Mesendoderm (in vitro differentiated cells): ENCODE measurements at regions not wholly inside any gene's neighbourhood (a gene's known extent, or its start where the extent isn't known, plus 50 kb on each side); places are given as distances from the start of the nearest gene placed in this dataset.
A peak's percentile ranks its signal among the peaks of the same experiment; 100 is the strongest.

Experiments used
- DNase-seq: peaks from one replicate; pipeline ENCODE4 v3.0.0; 2013
- H2AK5ac ChIP-seq: 2 replicates; pipeline ENCODE4 v1.6.1; 2013; ENCODE audit warnings: low read length, inconsistent platforms
- H2BK120ac ChIP-seq: 2 replicates; pipeline ENCODE4 v1.6.1; 2013; ENCODE audit warnings: low read depth, mild to moderate bottlenecking, low read length, moderate library complexity, mixed read lengths
- H2BK15ac ChIP-seq: replicated peaks from 2 replicates; pipeline ENCODE4 v1.6.1; 2013; ENCODE audit warnings: low read depth, mild to moderate bottlenecking, moderate library complexity
- H2BK5ac ChIP-seq: 2 replicates; pipeline ENCODE4 v1.6.1; 2013; ENCODE audit warnings: low read length, inconsistent platforms
- H3K18ac ChIP-seq: 2 replicates; pipeline ENCODE4 v1.6.1; 2013; ENCODE audit warnings: mild to moderate bottlenecking, low read length, mixed read lengths
- H3K23ac ChIP-seq: one replicate; pipeline ENCODE4 v1.6.1; 2013; ENCODE audit warnings: low read length
- H3K27ac ChIP-seq: 2 replicates; pipeline ENCODE4 v1.5.1; 2013; ENCODE audit warnings: low read depth, mild to moderate bottlenecking, inconsistent platforms, low read length, moderate library complexity
- H3K27me3 ChIP-seq: 2 replicates; pipeline ENCODE4 v1.6.1; 2013; ENCODE audit warnings: low read length, control low read depth, mild to moderate bottlenecking, inconsistent platforms; ENCODE audit not compliant: insufficient read depth, poor library complexity
- H3K36me3 ChIP-seq: 2 replicates; pipeline ENCODE4 v1.6.1; 2013; ENCODE audit warnings: low read length, inconsistent platforms; ENCODE audit not compliant: control insufficient read depth, insufficient read depth
- H3K4ac ChIP-seq: one replicate; pipeline ENCODE4 v1.6.1; 2013; ENCODE audit warnings: low read depth, mild to moderate bottlenecking, low read length, moderate library complexity
- H3K4me1 ChIP-seq: 2 replicates; pipeline ENCODE4 v1.6.1; 2013; ENCODE audit warnings: low read depth, low read length, inconsistent platforms; ENCODE audit not compliant: control insufficient read depth
- H3K4me2 ChIP-seq: 2 replicates; pipeline ENCODE4 v1.6.1; 2013; ENCODE audit warnings: low read length
- H3K4me3 ChIP-seq: 2 replicates; pipeline ENCODE4 v1.5.1; 2013; ENCODE audit warnings: mild to moderate bottlenecking, low read length
- H3K56ac ChIP-seq: one replicate; pipeline ENCODE4 v1.6.1; 2013; ENCODE audit warnings: low read length
- H3K79me1 ChIP-seq: 2 replicates; pipeline ENCODE4 v1.6.1; 2013; ENCODE audit warnings: low read length, inconsistent platforms
- H3K79me2 ChIP-seq: 2 replicates; pipeline ENCODE4 v1.6.1; 2013; ENCODE audit warnings: mild to moderate bottlenecking, low read length; ENCODE audit not compliant: control insufficient read depth, insufficient read depth
- H3K9ac ChIP-seq: 2 replicates; pipeline ENCODE4 v1.6.1; 2013; ENCODE audit warnings: low read length, inconsistent platforms
- H4K5ac ChIP-seq: one replicate; pipeline ENCODE4 v1.6.1; 2013; ENCODE audit warnings: low read length
- H4K8ac ChIP-seq: one replicate; pipeline ENCODE4 v1.6.1; 2013; ENCODE audit warnings: low read depth, mild to moderate bottlenecking, control low read depth, low read length, moderate library complexity
- WGBS: extraction: QIAGEN DNeasy Blood & Tissue Kit; methylation state at CpG from one replicate; pipeline ENCODE4 v1.1.7; 2013; ENCODE audit warnings: low lambda C conversion rate, missing lambda C conversion rate; ENCODE audit not compliant: insufficient coverage; ENCODE audit errors: extremely low coverage; 5-methylcytosine and 5-hydroxymethylcytosine counted together

- H4K5ac ChIP-seq = no peak overlapping the region
- H2BK5ac ChIP-seq = no peak overlapping the region
- no peak overlapping the region for H3K9ac ChIP-seq
- H2BK15ac ChIP-seq = no peak overlapping the region
- H3K79me1 ChIP-seq = no peaks in the 10 kb centered on the region
- H3K18ac ChIP-seq = no peak overlapping the region
- no peak overlapping the region for H3K4ac ChIP-seq
- H3K4me2 ChIP-seq = no peak overlapping the region
- no peak overlapping the region for H2BK120ac ChIP-seq
- no CpG with 5 or more reads among the region's 3 CpGs for WGBS
- no peak overlapping the region for H3K27ac ChIP-seq
- H3K79me2 ChIP-seq = no peaks in the 10 kb centered on the region
- H3K23ac ChIP-seq = no peak overlapping the region
- H2AK5ac ChIP-seq = no peak overlapping the region
- peaks cover 7% of the 10 kb centered on the region for H3K4me1 ChIP-seq
- no peak for DNase-seq
- H3K27me3 ChIP-seq = no peaks in the 10 kb centered on the region
- no peak overlapping the region for H3K4me3 ChIP-seq
- H4K8ac ChIP-seq = no peak overlapping the region
- H3K36me3 ChIP-seq = no peaks in the 10 kb centered on the region
- peak overlapping the region; percentile 40 for H3K56ac ChIP-seq
Observed at GRCh38 chr2:160650196-160651118, 156.8 kb upstream of the RBMS1 start.

GRCh38 chr2:160651416-160652200 lies 158.0 kb upstream of the RBMS1 start:
- no CpG with 5 or more reads among the region's 4 CpGs for WGBS
- H3K36me3 ChIP-seq = no peaks in the 10 kb centered on the region
- H2BK120ac ChIP-seq = no peak overlapping the region
- H3K23ac ChIP-seq = no peak overlapping the region
- no peak overlapping the region for H3K9ac ChIP-seq
- H4K8ac ChIP-seq = no peak overlapping the region
- H3K56ac ChIP-seq = peak overlapping the region; percentile 12
- no peaks in the 10 kb centered on the region for H3K79me2 ChIP-seq
- peak; percentile 87 for DNase-seq
- no peak overlapping the region for H2BK15ac ChIP-seq
- H3K4me1 ChIP-seq = peaks cover 7% of the 10 kb centered on the region
- H3K18ac ChIP-seq = no peak overlapping the region
- H3K4me3 ChIP-seq = no peak overlapping the region
- H3K79me1 ChIP-seq = no peaks in the 10 kb centered on the region
- H3K27me3 ChIP-seq = no peaks in the 10 kb centered on the region
- no peak overlapping the region for H2AK5ac ChIP-seq
- H3K4me2 ChIP-seq = no peak overlapping the region
- H4K5ac ChIP-seq = no peak overlapping the region
- peak overlapping the region; percentile 92 for H3K27ac ChIP-seq
- H3K4ac ChIP-seq = no peak overlapping the region
- H2BK5ac ChIP-seq = peak overlapping the region; percentile 75

GRCh38 chr2:160652236-160652635 lies 158.6 kb upstream of the RBMS1 start:
- Histone ChIP-seq H3K23ac (no peak overlapping the region), H3K36me3 (no peaks in the 10 kb centered on the region), H4K8ac (no peak overlapping the region), H2BK120ac (no peak overlapping the region), H3K79me1 (no peaks in the 10 kb centered on the region), H3K56ac (peak overlapping the region; percentile 73), H3K27me3 (no peaks in the 10 kb centered on the region), H3K27ac (peak overlapping the region; percentile 73), H2BK15ac (no peak overlapping the region), H3K4me1 (peaks cover 8% of the 10 kb centered on the region), H3K4me2 (no peak overlapping the region), H3K79me2 (no peaks in the 10 kb centered on the region), H3K4me3 (no peak overlapping the region), H3K4ac (no peak overlapping the region), H2BK5ac (peak overlapping the region; percentile 81), H2AK5ac (no peak overlapping the region), H3K18ac (peak overlapping the region; percentile 57), H3K9ac (no peak overlapping the region), H4K5ac (no peak overlapping the region)
- DNase-seq = peak; percentile 66
- no CpG with 5 or more reads among the region's 5 CpGs for whole genome bisulfite sequencing

GRCh38 chr2:160657196-160657595 lies 163.6 kb upstream of the RBMS1 start:
- Histone ChIP-seq H3K79me1 (no peaks in the 10 kb centered on the region), H2AK5ac (no peak overlapping the region), H3K9ac (no peak overlapping the region), H3K27me3 (no peaks in the 10 kb centered on the region), H3K79me2 (no peaks in the 10 kb centered on the region), H4K5ac (no peak overlapping the region), H3K4ac (no peak overlapping the region), H2BK5ac (no peak overlapping the region), H3K23ac (no peak overlapping the region), H2BK120ac (no peak overlapping the region), H3K4me1 (peaks cover 9% of the 10 kb centered on the region), H3K18ac (no peak overlapping the region), H3K4me3 (no peak overlapping the region), H3K27ac (no peak overlapping the region), H2BK15ac (peak overlapping the region; percentile 57), H3K56ac (peak overlapping the region; percentile 12), H4K8ac (no peak overlapping the region), H3K4me2 (no peak overlapping the region), H3K36me3 (no peaks in the 10 kb centered on the region)
- DNase-seq = peak; percentile 39
- WGBS = no CpG with 5 or more reads among the region's 1 CpG

- H3K79me1 ChIP-seq = no peaks in the 10 kb centered on the region
- H3K18ac ChIP-seq = no peak overlapping the region
- no peak overlapping the region for H3K9ac ChIP-seq
- no peak overlapping the region for H3K23ac ChIP-seq
- H3K27me3 ChIP-seq = no peaks in the 10 kb centered on the region
- no peak overlapping the region for H4K5ac ChIP-seq
- no peak overlapping the region for H3K27ac ChIP-seq
- no peak overlapping the region for H3K4me2 ChIP-seq
- H2BK5ac ChIP-seq = no peak overlapping the region
- H3K4ac ChIP-seq = no peak overlapping the region
- H3K4me1 ChIP-seq = peaks cover 3% of the 10 kb centered on the region
- H3K36me3 ChIP-seq = no peaks in the 10 kb centered on the region
- no peak overlapping the region for H2BK15ac ChIP-seq
- H4K8ac ChIP-seq = no peak overlapping the region
- no peak overlapping the region for H3K4me3 ChIP-seq
- peak; percentile 24 for DNase-seq
- no peak overlapping the region for H3K56ac ChIP-seq
- no peak overlapping the region for H2BK120ac ChIP-seq
- no peak overlapping the region for H2AK5ac ChIP-seq
- no peaks in the 10 kb centered on the region for H3K79me2 ChIP-seq
Observed at GRCh38 chr2:160658851-160659250, 165.2 kb upstream of the RBMS1 start.
